Ishikawa (cell line): ENCODE measurements at regions not wholly inside any gene's neighbourhood (a gene's known extent, or its start where the extent isn't known, plus 50 kb on each side); places are given as distances from the start of the nearest gene placed in this dataset.

ENCODE experiments used
- CEBPB ChIP-seq: IDR thresholded peaks from 2 replicates; pipeline ENCODE4 v1.6.1; 2012
- CREB1 ChIP-seq: IDR thresholded peaks from 2 replicates; pipeline ENCODE4 v1.6.1; 2012; ENCODE audit warnings: low read depth
- EGR1 ChIP-seq: IDR thresholded peaks from 2 replicates; pipeline ENCODE4 v1.6.1; 2012
- EP300 ChIP-seq: IDR thresholded peaks from 2 replicates; pipeline ENCODE4 v1.6.1; 2012; ENCODE audit warnings: borderline replicate concordance
- FOXM1 ChIP-seq: IDR thresholded peaks from 2 replicates; pipeline ENCODE4 v1.6.1; 2012; ENCODE audit warnings: low read depth, borderline replicate concordance
- MAX ChIP-seq: IDR thresholded peaks from 2 replicates; pipeline ENCODE4 v1.6.1; 2012
- NFIC ChIP-seq: IDR thresholded peaks from 2 replicates; pipeline ENCODE4 v1.6.1; 2012
- RAD21 ChIP-seq: IDR thresholded peaks from 2 replicates; pipeline ENCODE4 v1.6.1; 2012; ENCODE audit warnings: low read depth
- REST ChIP-seq: IDR thresholded peaks from 2 replicates; pipeline ENCODE4 v1.6.1; 2012; ENCODE audit warnings: low read depth, mild to moderate bottlenecking
- TAF1 ChIP-seq: IDR thresholded peaks from 2 replicates; pipeline ENCODE4 v1.6.1; 2012; ENCODE audit warnings: low read depth, mild to moderate bottlenecking
- TCF12 ChIP-seq: IDR thresholded peaks from 2 replicates; pipeline ENCODE4 v1.6.1; 2012; ENCODE audit warnings: low read depth
- TEAD4 ChIP-seq: IDR thresholded peaks from 2 replicates; pipeline ENCODE4 v1.6.1; 2012
- USF1 ChIP-seq: IDR thresholded peaks from 2 replicates; pipeline ENCODE4 v1.6.1; 2012
- YY1 ChIP-seq: IDR thresholded peaks from 2 replicates; pipeline ENCODE4 v1.6.1; 2012; ENCODE audit warnings: low read depth
- ZBTB7A ChIP-seq: IDR thresholded peaks from 2 replicates; pipeline ENCODE4 v1.6.1; 2012; ENCODE audit warnings: low read depth

- TF ChIP-seq MAX (no peak), TAF1 (no peak), NFIC (no peak), TCF12 (no peak), EP300 (no peak), USF1 (no peak), FOXM1 (no peak), YY1 (no peak)
These were observed 139.0 kb upstream of the LUZP2 start for GRCh38 chr11:24357620-24358410.

- no peak for TF ChIP-seq EGR1
- no peak for TF ChIP-seq ZBTB7A
- TF ChIP-seq RAD21, result no peak
- no peak for TF ChIP-seq MAX
- TF ChIP-seq CEBPB, result no peak
- no peak for TF ChIP-seq CREB1
- TF ChIP-seq YY1, result no peak
- no peak for TF ChIP-seq TEAD4
- TF ChIP-seq EP300, result no peak
- no peak for TF ChIP-seq TAF1
- TF ChIP-seq USF1, result no peak
- TF ChIP-seq NFIC, result no peak
- TF ChIP-seq REST, result no peak
These were observed 124.4 kb upstream of the LUZP2 start for GRCh38 chr11:24372491-24372890.

- TF ChIP-seq NFIC, result no peak
- no peak for TF ChIP-seq CEBPB
- no peak for TF ChIP-seq MAX
- TF ChIP-seq RAD21, result no peak
- no peak for TF ChIP-seq USF1
- no peak for TF ChIP-seq TEAD4
- TF ChIP-seq FOXM1, result no peak
These were observed 123.3 kb upstream of the LUZP2 start for GRCh38 chr11:24373516-24373915.

GRCh38 chr11:24375351-24375750, 121.5 kb upstream of the LUZP2 start:
- no peak for TF ChIP-seq YY1
- no peak for TF ChIP-seq REST
- TF ChIP-seq ZBTB7A, result no peak
- no peak for TF ChIP-seq CEBPB
- no peak for TF ChIP-seq TCF12

- no peak for TF ChIP-seq ZBTB7A
These were observed 120.9 kb upstream of the LUZP2 start for GRCh38 chr11:24375931-24376330.

GRCh38 chr11:24383137-24383536, 113.7 kb upstream of the LUZP2 start:
- no peak for TF ChIP-seq YY1
- TF ChIP-seq CEBPB, result no peak
- TF ChIP-seq USF1, result no peak
- no peak for TF ChIP-seq EGR1
- TF ChIP-seq TEAD4, result no peak
- TF ChIP-seq FOXM1, result no peak
- no peak for TF ChIP-seq RAD21
- no peak for TF ChIP-seq REST
- no peak for TF ChIP-seq MAX
- no peak for TF ChIP-seq TCF12
- no peak for TF ChIP-seq NFIC
- no peak for TF ChIP-seq ZBTB7A
- no peak for TF ChIP-seq TAF1
- no peak for TF ChIP-seq EP300
- TF ChIP-seq CREB1, result no peak
